Mesendoderm (in vitro differentiated cells): ENCODE measurements at regions not wholly inside any gene's neighbourhood (a gene's known extent, or its start where the extent isn't known, plus 50 kb on each side); places are given as distances from the start of the nearest gene placed in this dataset.
"Not testable (repeated sequence)": the region's sequence is repeated elsewhere in the genome, so short reads cannot be mapped to it uniquely, and the experiment has no call there.

Experiments
- DNase-seq: peaks from one replicate; pipeline ENCODE4 v3.0.0; 2013
- H2AK5ac ChIP-seq: 2 replicates; pipeline ENCODE4 v1.6.1; 2013; ENCODE audit warnings: low read length, inconsistent platforms
- H2BK120ac ChIP-seq: 2 replicates; pipeline ENCODE4 v1.6.1; 2013; ENCODE audit warnings: low read depth, mild to moderate bottlenecking, low read length, moderate library complexity, mixed read lengths
- H2BK15ac ChIP-seq: replicated peaks from 2 replicates; pipeline ENCODE4 v1.6.1; 2013; ENCODE audit warnings: low read depth, mild to moderate bottlenecking, moderate library complexity
- H2BK5ac ChIP-seq: 2 replicates; pipeline ENCODE4 v1.6.1; 2013; ENCODE audit warnings: low read length, inconsistent platforms
- H3K18ac ChIP-seq: 2 replicates; pipeline ENCODE4 v1.6.1; 2013; ENCODE audit warnings: mild to moderate bottlenecking, low read length, mixed read lengths
- H3K23ac ChIP-seq: one replicate; pipeline ENCODE4 v1.6.1; 2013; ENCODE audit warnings: low read length
- H3K27ac ChIP-seq: 2 replicates; pipeline ENCODE4 v1.5.1; 2013; ENCODE audit warnings: low read depth, mild to moderate bottlenecking, inconsistent platforms, low read length, moderate library complexity
- H3K27me3 ChIP-seq: 2 replicates; pipeline ENCODE4 v1.6.1; 2013; ENCODE audit warnings: low read length, control low read depth, mild to moderate bottlenecking, inconsistent platforms; ENCODE audit not compliant: insufficient read depth, poor library complexity
- H3K36me3 ChIP-seq: 2 replicates; pipeline ENCODE4 v1.6.1; 2013; ENCODE audit warnings: low read length, inconsistent platforms; ENCODE audit not compliant: control insufficient read depth, insufficient read depth
- H3K4ac ChIP-seq: one replicate; pipeline ENCODE4 v1.6.1; 2013; ENCODE audit warnings: low read depth, mild to moderate bottlenecking, low read length, moderate library complexity
- H3K4me1 ChIP-seq: 2 replicates; pipeline ENCODE4 v1.6.1; 2013; ENCODE audit warnings: low read depth, low read length, inconsistent platforms; ENCODE audit not compliant: control insufficient read depth
- H3K4me2 ChIP-seq: 2 replicates; pipeline ENCODE4 v1.6.1; 2013; ENCODE audit warnings: low read length
- H3K4me3 ChIP-seq: 2 replicates; pipeline ENCODE4 v1.5.1; 2013; ENCODE audit warnings: mild to moderate bottlenecking, low read length
- H3K56ac ChIP-seq: one replicate; pipeline ENCODE4 v1.6.1; 2013; ENCODE audit warnings: low read length
- H3K79me1 ChIP-seq: 2 replicates; pipeline ENCODE4 v1.6.1; 2013; ENCODE audit warnings: low read length, inconsistent platforms
- H3K79me2 ChIP-seq: 2 replicates; pipeline ENCODE4 v1.6.1; 2013; ENCODE audit warnings: mild to moderate bottlenecking, low read length; ENCODE audit not compliant: control insufficient read depth, insufficient read depth
- H3K9ac ChIP-seq: 2 replicates; pipeline ENCODE4 v1.6.1; 2013; ENCODE audit warnings: low read length, inconsistent platforms
- H4K5ac ChIP-seq: one replicate; pipeline ENCODE4 v1.6.1; 2013; ENCODE audit warnings: low read length
- H4K8ac ChIP-seq: one replicate; pipeline ENCODE4 v1.6.1; 2013; ENCODE audit warnings: low read depth, mild to moderate bottlenecking, control low read depth, low read length, moderate library complexity
- WGBS: extraction: QIAGEN DNeasy Blood & Tissue Kit; methylation state at CpG from one replicate; pipeline ENCODE4 v1.1.7; 2013; ENCODE audit warnings: low lambda C conversion rate, missing lambda C conversion rate; ENCODE audit not compliant: insufficient coverage; ENCODE audit errors: extremely low coverage; 5-methylcytosine and 5-hydroxymethylcytosine counted together

DNA sequence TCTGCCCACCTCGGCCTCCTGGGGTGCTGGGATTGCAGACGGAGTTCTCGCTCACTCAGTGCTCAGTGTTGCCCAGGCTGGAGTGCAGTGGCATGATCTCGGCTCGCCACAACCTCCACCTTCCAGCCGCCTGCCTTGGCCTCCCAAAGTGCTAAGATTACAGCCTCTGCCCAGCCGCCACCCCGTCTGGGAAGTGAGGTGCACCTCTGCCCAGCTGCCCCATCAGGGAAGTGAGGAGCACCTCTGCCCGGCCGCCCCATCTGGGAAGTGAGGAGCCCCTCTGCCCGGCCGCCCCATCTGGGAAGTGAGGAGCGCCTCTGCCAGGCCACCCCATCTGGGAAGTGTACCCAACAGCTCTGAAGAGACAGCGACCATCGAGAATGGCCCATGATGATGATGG, 118.9 kb downstream of the ZNF675 start:
- not testable (repeated sequence) for H3K4ac ChIP-seq, H2BK120ac ChIP-seq, H3K4me3 ChIP-seq, H3K27ac ChIP-seq, H3K27me3 ChIP-seq, H3K79me1 ChIP-seq, H4K8ac ChIP-seq, H3K18ac ChIP-seq, DNase-seq, H3K23ac ChIP-seq, H4K5ac ChIP-seq, H3K36me3 ChIP-seq, H2AK5ac ChIP-seq, H3K56ac ChIP-seq, H3K9ac ChIP-seq, H2BK5ac ChIP-seq, H3K4me2 ChIP-seq, H2BK15ac ChIP-seq, H3K79me2 ChIP-seq, H3K4me1 ChIP-seq
- no CpG with 5 or more reads among the region's 15 CpGs for WGBS

DNA sequence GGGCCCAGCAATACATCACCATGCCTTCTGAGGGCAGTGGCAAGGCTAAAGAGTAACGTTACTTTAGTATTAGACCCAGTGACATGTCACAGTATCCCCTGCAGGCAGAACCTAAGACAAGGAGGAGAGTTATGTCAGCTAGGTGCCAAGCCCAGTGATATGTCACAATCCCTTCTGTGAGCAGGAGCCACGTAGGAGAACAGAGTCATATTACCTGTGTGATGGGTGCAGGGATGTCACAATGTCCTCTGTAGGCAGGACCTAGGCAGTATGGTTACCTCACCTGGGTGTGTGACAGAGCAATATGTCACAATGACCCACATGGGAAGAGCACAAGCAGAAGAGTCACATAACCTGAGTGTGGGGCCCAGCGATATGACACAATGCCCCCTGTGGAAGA, 121.8 kb downstream of the ZNF675 start:
- no peaks in the 10 kb centered on the region for H3K79me2 ChIP-seq
- no peak overlapping the region for H3K4me3 ChIP-seq
- no peak overlapping the region for H4K5ac ChIP-seq
- no peak overlapping the region for H2AK5ac ChIP-seq
- H3K18ac ChIP-seq: no peak overlapping the region
- H3K23ac ChIP-seq: no peak overlapping the region
- H3K4me1 ChIP-seq: no peaks in the 10 kb centered on the region
- no peak overlapping the region for H3K4me2 ChIP-seq
- no CpG with 5 or more reads among the region's 3 CpGs for WGBS
- H3K27me3 ChIP-seq: no peaks in the 10 kb centered on the region
- no peak for DNase-seq
- no peak overlapping the region for H3K4ac ChIP-seq
- H4K8ac ChIP-seq: no peak overlapping the region
- no peak overlapping the region for H2BK5ac ChIP-seq
- no peak overlapping the region for H3K27ac ChIP-seq
- no peak overlapping the region for H2BK15ac ChIP-seq
- no peaks in the 10 kb centered on the region for H3K79me1 ChIP-seq
- H3K36me3 ChIP-seq: no peaks in the 10 kb centered on the region
- no peak overlapping the region for H3K9ac ChIP-seq
- no peak overlapping the region for H3K56ac ChIP-seq
- no peak overlapping the region for H2BK120ac ChIP-seq

DNA sequence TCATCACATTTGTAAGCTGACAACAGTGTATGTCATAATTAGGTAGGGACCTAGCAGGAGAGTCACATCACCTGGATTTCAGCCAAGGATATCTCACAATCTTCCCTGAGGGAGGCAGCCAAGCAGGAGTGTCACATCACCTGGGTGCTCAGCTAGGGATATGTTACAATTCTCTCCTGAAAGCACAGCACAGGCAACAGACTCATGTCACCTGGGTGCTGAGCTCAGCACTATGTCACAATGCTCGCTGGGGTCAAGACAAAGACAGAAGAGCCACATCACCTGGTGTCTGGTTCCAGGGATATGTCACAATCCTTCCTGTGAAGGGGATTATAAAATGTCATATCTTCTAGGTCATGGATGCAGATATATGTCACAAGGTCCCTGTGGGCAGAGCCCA, 123.7 kb downstream of the ZNF675 start:
- no peak overlapping the region for H2AK5ac ChIP-seq
- H3K56ac ChIP-seq: no peak overlapping the region
- no peak overlapping the region for H2BK15ac ChIP-seq
- no peak overlapping the region for H3K4me3 ChIP-seq
- no peak overlapping the region for H3K27ac ChIP-seq
- H4K5ac ChIP-seq: no peak overlapping the region
- no peak overlapping the region for H4K8ac ChIP-seq
- no CpG with 5 or more reads among the region's 1 CpG for WGBS
- no peak overlapping the region for H3K4me2 ChIP-seq
- no peaks in the 10 kb centered on the region for H3K4me1 ChIP-seq
- H3K9ac ChIP-seq: no peak overlapping the region
- DNase-seq: no peak
- no peaks in the 10 kb centered on the region for H3K79me1 ChIP-seq
- no peak overlapping the region for H3K23ac ChIP-seq
- H3K27me3 ChIP-seq: no peaks in the 10 kb centered on the region
- H2BK5ac ChIP-seq: no peak overlapping the region
- H3K18ac ChIP-seq: no peak overlapping the region
- H2BK120ac ChIP-seq: no peak overlapping the region
- no peak overlapping the region for H3K4ac ChIP-seq
- H3K36me3 ChIP-seq: no peaks in the 10 kb centered on the region
- H3K79me2 ChIP-seq: no peaks in the 10 kb centered on the region

DNA sequence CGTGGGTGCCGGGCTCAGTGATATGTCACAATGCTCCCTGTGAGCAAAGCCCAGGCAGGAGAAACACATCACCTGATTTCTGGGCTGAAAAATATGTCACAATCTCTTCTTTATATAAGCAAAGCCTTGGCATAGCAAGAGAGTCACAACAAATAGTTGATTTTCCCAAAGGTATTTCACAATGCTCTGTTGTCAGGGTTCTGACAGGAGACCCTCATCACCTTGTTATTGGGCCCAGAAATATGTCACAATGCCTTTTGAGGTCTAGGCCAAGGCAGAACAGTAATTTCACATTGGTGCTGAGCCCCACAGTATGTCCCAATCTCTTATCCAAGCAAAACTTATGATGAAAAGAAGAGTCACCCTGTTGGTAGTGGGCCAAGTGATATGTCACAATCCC, 125.7 kb downstream of the ZNF675 start:
- no peak for DNase-seq
- H3K4me2 ChIP-seq: no peak overlapping the region
- H2BK5ac ChIP-seq: no peak overlapping the region
- H4K5ac ChIP-seq: no peak overlapping the region
- H2AK5ac ChIP-seq: no peak overlapping the region
- H3K4ac ChIP-seq: no peak overlapping the region
- no peaks in the 10 kb centered on the region for H3K79me1 ChIP-seq
- H3K27me3 ChIP-seq: no peaks in the 10 kb centered on the region
- H4K8ac ChIP-seq: no peak overlapping the region
- no peaks in the 10 kb centered on the region for H3K79me2 ChIP-seq
- H2BK15ac ChIP-seq: no peak overlapping the region
- H3K23ac ChIP-seq: no peak overlapping the region
- H3K18ac ChIP-seq: no peak overlapping the region
- WGBS: no CpG with 5 or more reads among the region's 2 CpGs
- no peaks in the 10 kb centered on the region for H3K4me1 ChIP-seq
- no peak overlapping the region for H3K9ac ChIP-seq
- H3K4me3 ChIP-seq: no peak overlapping the region
- no peak overlapping the region for H3K27ac ChIP-seq
- no peak overlapping the region for H3K56ac ChIP-seq
- H2BK120ac ChIP-seq: no peak overlapping the region
- no peaks in the 10 kb centered on the region for H3K36me3 ChIP-seq

DNA sequence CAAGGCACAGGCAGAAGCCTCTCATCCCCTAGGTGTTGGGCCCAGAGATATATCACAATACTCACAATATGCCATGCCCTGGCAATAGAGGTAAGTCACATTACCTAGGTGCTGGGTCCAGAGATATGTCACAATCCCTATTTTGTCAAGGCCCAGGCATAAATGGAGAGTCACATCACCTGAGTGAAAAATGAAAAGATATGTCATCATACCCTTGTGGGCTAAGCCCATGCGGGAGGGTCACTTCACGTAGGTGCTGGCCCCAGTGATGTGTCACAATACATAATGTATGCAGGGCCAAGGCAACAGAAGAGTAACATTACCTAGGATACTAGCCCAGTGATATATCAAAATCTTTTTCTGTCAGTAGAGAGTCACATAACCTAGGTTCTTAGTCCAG, 127.0 kb downstream of the ZNF675 start:
- H3K27ac ChIP-seq: no peak overlapping the region
- H3K79me2 ChIP-seq: no peaks in the 10 kb centered on the region
- H2BK120ac ChIP-seq: no peak overlapping the region
- H3K79me1 ChIP-seq: no peaks in the 10 kb centered on the region
- H3K23ac ChIP-seq: no peak overlapping the region
- no CpG with 5 or more reads among the region's 2 CpGs for WGBS
- H3K9ac ChIP-seq: no peak overlapping the region
- H2BK15ac ChIP-seq: no peak overlapping the region
- peak overlapping the region; percentile 22 for H3K4me3 ChIP-seq
- H3K18ac ChIP-seq: no peak overlapping the region
- no peak overlapping the region for H4K8ac ChIP-seq
- no peaks in the 10 kb centered on the region for H3K36me3 ChIP-seq
- no peak overlapping the region for H3K4ac ChIP-seq
- no peak overlapping the region for H3K56ac ChIP-seq
- no peaks in the 10 kb centered on the region for H3K27me3 ChIP-seq
- H2AK5ac ChIP-seq: no peak overlapping the region
- no peak overlapping the region for H4K5ac ChIP-seq
- no peak overlapping the region for H3K4me2 ChIP-seq
- no peaks in the 10 kb centered on the region for H3K4me1 ChIP-seq
- DNase-seq: no peak
- no peak overlapping the region for H2BK5ac ChIP-seq

DNA sequence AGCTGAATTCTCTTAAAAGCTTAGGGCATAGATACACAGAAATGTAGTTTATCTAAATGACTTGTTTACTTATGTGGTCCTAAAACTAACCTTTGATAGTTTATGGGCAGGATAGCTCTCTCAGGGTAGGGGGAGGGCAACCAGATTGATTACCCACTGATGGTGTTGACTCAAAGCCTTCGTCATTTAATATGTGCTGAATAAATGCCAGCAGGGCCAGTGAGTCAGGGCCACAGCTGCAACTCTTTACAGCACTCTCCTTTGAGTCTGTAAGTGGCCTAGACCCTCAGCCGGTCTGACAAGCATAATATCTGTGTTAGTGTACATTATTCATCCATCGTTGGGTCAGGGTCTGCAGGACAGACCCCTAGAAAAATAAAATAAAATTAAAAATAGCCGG, 128.5 kb downstream of the ZNF675 start:
- no peak overlapping the region for H3K4me3 ChIP-seq
- no peak overlapping the region for H2BK5ac ChIP-seq
- no peak overlapping the region for H3K56ac ChIP-seq
- no peak overlapping the region for H3K27ac ChIP-seq
- no peak overlapping the region for H2BK120ac ChIP-seq
- H3K36me3 ChIP-seq: no peaks in the 10 kb centered on the region
- H3K4me1 ChIP-seq: no peaks in the 10 kb centered on the region
- H3K18ac ChIP-seq: no peak overlapping the region
- WGBS: no CpG with 5 or more reads among the region's 4 CpGs
- no peaks in the 10 kb centered on the region for H3K79me1 ChIP-seq
- no peaks in the 10 kb centered on the region for H3K79me2 ChIP-seq
- H3K27me3 ChIP-seq: no peaks in the 10 kb centered on the region
- H2AK5ac ChIP-seq: no peak overlapping the region
- H4K5ac ChIP-seq: no peak overlapping the region
- no peak overlapping the region for H3K4ac ChIP-seq
- H3K23ac ChIP-seq: no peak overlapping the region
- H2BK15ac ChIP-seq: no peak overlapping the region
- no peak overlapping the region for H3K4me2 ChIP-seq
- DNase-seq: no peak
- H4K8ac ChIP-seq: no peak overlapping the region
- no peak overlapping the region for H3K9ac ChIP-seq
